D341Med (cell line): ENCODE measurements at regions not wholly inside any gene's neighbourhood (a gene's known extent, or its start where the extent isn't known, plus 50 kb on each side); places are given as distances from the start of the nearest gene placed in this dataset.
"Not testable (repeated sequence)": the region's sequence is repeated elsewhere in the genome, so short reads cannot be mapped to it uniquely, and the experiment has no call there.

Source experiments
- DNase-seq: peaks from one replicate; pipeline ENCODE4 v3.0.0; 2012; ENCODE audit warnings: low spot score

GRCh38 chr13:104634016-104634415 lies 1567.8 kb upstream of the SLC10A2 start:
- no peak for DNase-seq

- no peak for DNase-seq
These were observed 1566.5 kb upstream of the SLC10A2 start for GRCh38 chr13:104632736-104633135.

- DNase-seq, result no peak
These were observed 1559.0 kb upstream of the SLC10A2 start for GRCh38 chr13:104625201-104625600.

- DNase-seq, result no peak
These were observed 1550.8 kb upstream of the SLC10A2 start for GRCh38 chr13:104616990-104617389.

- DNase-seq, result no peak
These were observed 1548.3 kb upstream of the SLC10A2 start for GRCh38 chr13:104614361-104615145.

GRCh38 chr13:104608331-104608730 lies 1542.1 kb upstream of the SLC10A2 start:
- DNase-seq, result no peak

- DNase-seq, result not testable (repeated sequence)
These were observed 1539.2 kb upstream of the SLC10A2 start for GRCh38 chr13:104605435-104605834.

GRCh38 chr13:104597546-104598180 lies 1531.4 kb upstream of the SLC10A2 start:
- DNase-seq, result no peak

GRCh38 chr13:104595511-104595910 lies 1529.3 kb upstream of the SLC10A2 start:
- DNase-seq, result no peak

GRCh38 chr13:104594806-104595205 lies 1528.6 kb upstream of the SLC10A2 start:
- no peak for DNase-seq

GRCh38 chr13:104593693-104594092 lies 1527.5 kb upstream of the SLC10A2 start:
- DNase-seq, result no peak

GRCh38 chr13:104593251-104593576 lies 1527.0 kb upstream of the SLC10A2 start:
- no peak for DNase-seq

GRCh38 chr13:104592545-104593250 lies 1526.5 kb upstream of the SLC10A2 start:
- no peak for DNase-seq

- DNase-seq, result no peak
These were observed 1525.9 kb upstream of the SLC10A2 start for GRCh38 chr13:104592127-104592526.

- DNase-seq, result no peak
These were observed 1520.0 kb upstream of the SLC10A2 start for GRCh38 chr13:104586051-104586746.

- no peak for DNase-seq
These were observed 1518.3 kb upstream of the SLC10A2 start for GRCh38 chr13:104584481-104584880.

- no peak for DNase-seq
These were observed 1514.7 kb upstream of the SLC10A2 start for GRCh38 chr13:104580931-104581330.

GRCh38 chr13:104577071-104577815 lies 1511.0 kb upstream of the SLC10A2 start:
- no peak for DNase-seq

- no peak for DNase-seq
These were observed 1505.6 kb upstream of the SLC10A2 start for GRCh38 chr13:104571893-104572229.

GRCh38 chr13:104571161-104571892 lies 1505.1 kb upstream of the SLC10A2 start:
- peak; percentile 65 for DNase-seq

GRCh38 chr13:104567114-104567513 lies 1500.9 kb upstream of the SLC10A2 start:
- DNase-seq, result no peak
